Ureter (tissue), 1 donor: ENCODE measurements at regions not wholly inside any gene's neighbourhood (a gene's known extent, or its start where the extent isn't known, plus 50 kb on each side); places are given as distances from the start of the nearest gene placed in this dataset.

Experiments used
- DNase-seq: peaks from one replicate; pipeline ENCODE4 v3.0.0-alpha.2; 2020; ENCODE audit warnings: low spot score
- donor health status: DM: yes; HTN: yes; CAD: no.

DNA sequence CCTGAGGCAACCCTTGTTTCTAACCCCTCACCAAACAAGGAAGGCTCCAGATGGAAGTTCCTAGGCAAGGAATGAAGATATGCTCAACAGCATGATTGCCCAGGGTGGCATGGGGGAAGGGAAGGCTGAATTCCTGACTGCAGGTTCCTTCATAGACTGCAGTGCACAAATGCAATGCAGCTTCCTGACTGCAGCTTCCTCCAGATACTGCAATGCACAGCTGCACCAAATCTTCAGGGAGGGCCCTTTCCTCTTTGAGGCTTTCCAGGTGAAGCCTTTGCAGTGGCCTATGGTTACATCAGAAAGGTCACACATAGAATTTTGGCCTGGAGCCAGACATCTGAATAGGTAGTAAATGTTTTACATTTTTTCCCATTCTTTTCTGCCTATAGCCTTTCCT, 58.8 kb upstream of the DYNAP start:
- no peak for DNase-seq

- no peak for DNase-seq
Observed at GRCh38 chr18:54532962-54533361, 58.1 kb upstream of the DYNAP start.
